Stimulated activated CD4-positive, alpha-beta T cell treated with anti-CD3 and anti-CD28 coated beads, Interleukin-12 subunit alpha, Interleukin-12 subunit beta, amount 100 ng/mL, for 48 hours (primary cell): ENCODE measurements at regions not wholly inside any gene's neighbourhood (a gene's known extent, or its start where the extent isn't known, plus 50 kb on each side); places are given as distances from the start of the nearest gene placed in this dataset.

Experiments used
- DNase-seq, 3 donors: peaks; one replicate each; pipeline ENCODE4 v3.0.0-alpha.2; 2020; ENCODE audit warnings: low read depth in 2 of 3, low spot score in 1 of 3

DNA sequence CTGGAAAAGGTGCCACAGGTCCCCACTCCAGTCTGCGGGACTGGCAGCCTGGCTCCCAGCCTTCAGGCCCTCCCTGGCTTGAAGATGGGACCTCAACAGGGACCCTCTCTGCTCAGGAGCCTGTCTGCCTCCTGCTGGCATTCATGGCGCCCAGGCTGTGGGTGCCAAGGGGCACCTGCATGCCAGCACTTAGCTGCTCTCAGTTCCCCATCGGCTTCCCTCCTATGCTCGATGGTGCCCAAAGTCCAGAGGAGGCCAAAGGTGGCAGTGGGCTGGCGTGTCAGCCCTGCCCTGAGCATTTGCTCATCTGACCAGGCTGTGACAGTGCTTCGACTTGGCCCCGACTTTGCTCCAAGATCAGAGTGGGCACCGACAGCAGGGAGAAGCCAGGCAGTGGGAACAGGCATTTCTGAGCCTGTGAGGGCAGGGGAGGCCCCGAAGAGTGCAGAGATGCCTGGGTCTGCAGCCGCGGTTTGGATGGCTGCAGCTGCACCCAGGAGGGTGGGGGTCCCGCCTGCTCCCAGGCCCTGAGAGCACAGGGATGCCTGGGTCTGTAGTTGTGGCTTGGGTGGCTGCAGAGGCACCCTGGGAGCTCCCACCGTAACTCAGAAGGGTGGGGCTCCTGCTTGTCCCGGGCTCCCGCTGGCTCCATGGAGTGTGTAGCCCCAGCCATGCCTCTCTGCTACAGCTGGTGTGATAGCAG lies 463.6 kb downstream of the TBC1D22A start:
- DNase-seq = no peak

DNA sequence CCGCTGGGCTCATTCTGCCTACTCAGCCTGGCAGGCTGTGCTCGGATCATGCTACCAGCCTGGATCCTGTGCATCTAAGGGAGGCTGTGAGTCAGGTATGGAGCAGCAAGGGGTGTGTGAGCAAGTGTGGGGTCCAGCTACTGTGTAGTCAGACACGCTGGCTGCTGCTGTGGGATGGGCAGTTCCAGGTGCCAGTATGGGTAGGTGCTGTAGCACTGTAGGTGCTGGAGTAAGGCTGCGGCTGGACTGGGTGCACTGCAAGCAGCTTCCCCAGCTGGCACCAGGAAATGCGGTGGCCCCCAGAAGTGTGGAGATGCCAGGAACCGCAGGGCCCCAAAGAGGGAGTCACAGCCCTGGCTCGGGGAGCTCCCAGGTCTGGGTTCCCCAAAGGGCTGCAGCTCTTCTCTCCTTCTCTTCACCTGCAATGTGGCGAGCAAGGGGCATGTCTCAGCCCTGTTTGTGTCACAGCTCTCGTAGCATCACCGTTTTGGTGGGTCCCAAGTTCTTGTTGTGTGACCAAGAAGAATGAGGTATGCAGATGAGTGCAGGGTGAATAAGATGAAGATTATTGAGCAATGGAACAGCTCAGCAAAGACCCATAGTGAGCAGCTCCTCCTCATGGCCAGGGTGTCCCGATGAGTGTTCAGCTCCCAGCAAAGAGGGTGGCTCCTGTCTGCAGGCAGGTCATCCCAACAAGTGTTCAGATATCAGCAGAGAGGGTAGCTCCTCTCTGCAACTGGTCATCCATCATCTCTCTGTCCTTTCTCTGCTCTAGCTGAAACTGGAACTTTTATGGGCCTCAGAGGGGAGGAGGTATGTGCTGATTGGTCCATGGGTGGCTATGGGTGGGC lies 462.9 kb downstream of the TBC1D22A start:
- DNase-seq = no peak
